H9 (cell line): ENCODE measurements at regions not wholly inside any gene's neighbourhood (a gene's known extent, or its start where the extent isn't known, plus 50 kb on each side); places are given as distances from the start of the nearest gene placed in this dataset.

Experiments used
- DNase-seq: peaks from one replicate; pipeline ENCODE4 v3.0.0-alpha.2; 2017
- H2AFZ ChIP-seq: one replicate; pipeline ENCODE4 v1.6.1; 2013; ENCODE audit warnings: mild to moderate bottlenecking, low read length, control low read depth, moderate library complexity
- H2AK5ac ChIP-seq: 2 replicates; pipeline ENCODE4 v1.6.1; 2013; ENCODE audit warnings: low read length, control low read depth, mixed read lengths; ENCODE audit not compliant: insufficient read length
- H2BK120ac ChIP-seq: one replicate; pipeline ENCODE4 v1.6.1; 2013; ENCODE audit warnings: low read depth, mild to moderate bottlenecking, low read length, control low read depth, inconsistent platforms; ENCODE audit not compliant: poor library complexity, severe bottlenecking
- H2BK12ac ChIP-seq: 2 replicates; pipeline ENCODE4 v1.6.1; 2013; ENCODE audit warnings: low read length, control low read depth, mixed read lengths, low read depth; ENCODE audit not compliant: insufficient read length
- H2BK15ac ChIP-seq: 2 replicates; pipeline ENCODE4 v1.6.1; 2013; ENCODE audit warnings: low read depth, low read length, control low read depth
- H2BK20ac ChIP-seq: one replicate; pipeline ENCODE4 v1.6.1; 2013; ENCODE audit warnings: low read depth, mild to moderate bottlenecking, low read length, control low read depth, inconsistent platforms; ENCODE audit not compliant: poor library complexity, severe bottlenecking
- H2BK5ac ChIP-seq: 2 replicates; pipeline ENCODE4 v1.6.1; 2013; ENCODE audit warnings: low read length, control low read depth, mixed read lengths; ENCODE audit not compliant: insufficient read length
- H3K14ac ChIP-seq: 2 replicates; pipeline ENCODE4 v1.6.1; 2013; ENCODE audit warnings: low read length, control low read depth; ENCODE audit not compliant: insufficient read depth
- H3K18ac ChIP-seq: 2 replicates; pipeline ENCODE4 v1.6.1; 2013; ENCODE audit warnings: low read depth, mild to moderate bottlenecking, mixed read lengths, low read length, control low read depth; ENCODE audit not compliant: insufficient read length
- H3K23ac ChIP-seq: 2 replicates; pipeline ENCODE4 v1.6.1; 2013; ENCODE audit warnings: low read length, control low read depth, mixed read lengths, low read depth; ENCODE audit not compliant: insufficient read length
- H3K23me2 ChIP-seq: 2 replicates; pipeline ENCODE4 v1.6.1; 2013; ENCODE audit warnings: low read depth, mild to moderate bottlenecking, mixed read lengths, low read length, control low read depth; ENCODE audit not compliant: insufficient read length, poor library complexity, severe bottlenecking
- H3K27ac ChIP-seq: 2 replicates; pipeline ENCODE4 v1.5.1; 2013; ENCODE audit warnings: low read length, control low read depth, mixed read lengths, low read depth; ENCODE audit not compliant: insufficient read length
- H3K27me3 ChIP-seq: 2 replicates; pipeline ENCODE4 v1.6.1; 2013; ENCODE audit warnings: low read length, control low read depth, inconsistent platforms; ENCODE audit not compliant: insufficient read depth
- H3K4ac ChIP-seq: 2 replicates; pipeline ENCODE4 v1.6.1; 2013; ENCODE audit warnings: low read depth, mild to moderate bottlenecking, control low read depth, inconsistent platforms, low read length, moderate library complexity
- H3K4me1 ChIP-seq: 2 replicates; pipeline ENCODE4 v1.6.1; 2013; ENCODE audit warnings: low read length, control low read depth, inconsistent platforms; ENCODE audit not compliant: insufficient read depth
- H3K4me2 ChIP-seq: 2 replicates; pipeline ENCODE4 v1.6.1; 2013; ENCODE audit warnings: low read length, control low read depth, mixed read lengths; ENCODE audit not compliant: insufficient read length, insufficient read depth
- H3K56ac ChIP-seq: 2 replicates; pipeline ENCODE4 v1.6.1; 2013; ENCODE audit warnings: low read depth, mild to moderate bottlenecking, mixed read lengths, low read length, control low read depth; ENCODE audit not compliant: insufficient read length
- H3K79me1 ChIP-seq: 2 replicates; pipeline ENCODE4 v1.6.1; 2013; ENCODE audit warnings: low read depth, mild to moderate bottlenecking, moderate library complexity, low read length, control low read depth, inconsistent platforms; ENCODE audit not compliant: insufficient read depth, poor library complexity, severe bottlenecking
- H3K79me2 ChIP-seq: 2 replicates; pipeline ENCODE4 v1.6.1; 2013; ENCODE audit warnings: low read length, control low read depth, inconsistent platforms; ENCODE audit not compliant: insufficient read depth
- H3K9ac ChIP-seq: 2 replicates; pipeline ENCODE4 v1.6.1; 2013; ENCODE audit warnings: low read length, control low read depth, mixed read lengths; ENCODE audit not compliant: insufficient read length; ENCODE audit errors: extremely low read depth
- H3K9me3 ChIP-seq: one replicate; pipeline ENCODE4 v1.6.1; 2013; ENCODE audit warnings: low read depth, low read length, inconsistent platforms; ENCODE audit not compliant: control insufficient read depth
- H3T11ph ChIP-seq: one replicate; pipeline ENCODE4 v1.6.1; 2013; ENCODE audit warnings: mild to moderate bottlenecking, low read length, control low read depth, inconsistent platforms
- H4K20me1 ChIP-seq: one replicate; pipeline ENCODE4 v1.6.1; 2013; ENCODE audit not compliant: control insufficient read depth, insufficient read length, insufficient read depth
- H4K5ac ChIP-seq: 2 replicates; pipeline ENCODE4 v1.6.1; 2013; ENCODE audit warnings: low read depth, mild to moderate bottlenecking, mixed read lengths, low read length, control low read depth; ENCODE audit not compliant: insufficient read length
- H4K8ac ChIP-seq: replicated peaks from 2 replicates; pipeline ENCODE4 v1.6.1; 2013; ENCODE audit warnings: low read length, control low read depth, mixed read lengths, low read depth; ENCODE audit not compliant: insufficient read length
- H4K91ac ChIP-seq: 2 replicates; pipeline ENCODE4 v1.6.1; 2013; ENCODE audit warnings: low read depth, mild to moderate bottlenecking, moderate library complexity, mixed read lengths, low read length, control low read depth; ENCODE audit not compliant: insufficient read length
- H3K27ac Mint-ChIP-seq, 3 experiments: 2 replicates in 2 of 3; 3 replicates in 1 of 3; pipeline ENCODE4 v1.8.0; 2020 to 2021; ENCODE audit warnings: mixed read lengths in 3 of 3, mild to moderate bottlenecking in 1 of 3, moderate library complexity in 1 of 3
- H3K27me3 Mint-ChIP-seq: 2 replicates; pipeline ENCODE4 v1.8.0; 2021; ENCODE audit warnings: low read depth, mild to moderate bottlenecking, moderate library complexity, mixed read lengths
- H3K36me3 Mint-ChIP-seq, 3 experiments: 2 replicates in 2 of 3; 3 replicates in 1 of 3; pipeline ENCODE4 v1.8.0; 2020 to 2021; ENCODE audit warnings: low read depth in 3 of 3, mixed read lengths in 3 of 3; ENCODE audit not compliant: insufficient read depth in 1 of 3
- H3K4me1 Mint-ChIP-seq, 2 experiments: 2 replicates each; pipeline ENCODE4 v1.8.0; 2020; ENCODE audit warnings: mixed read lengths in 2 of 2
- H3K4me3 Mint-ChIP-seq, 2 experiments: 2 replicates in 1 of 2; 3 replicates in 1 of 2; pipeline ENCODE4 v1.8.0; 2020 to 2021; ENCODE audit warnings: mild to moderate bottlenecking in 2 of 2, mixed read lengths in 2 of 2, moderate library complexity in 1 of 2
- H3K9me3 Mint-ChIP-seq, 2 experiments: 2 replicates in 1 of 2; 3 replicates in 1 of 2; pipeline ENCODE4 v1.8.0; 2020; ENCODE audit warnings: mild to moderate bottlenecking in 2 of 2, mixed read lengths in 2 of 2, moderate library complexity in 1 of 2
- WGBS: extraction: QIAGEN DNeasy Blood & Tissue Kit; methylation state at CpG from one replicate; pipeline ENCODE4 v1.1.7; 2013; ENCODE audit warnings: missing lambda C conversion rate, low lambda C conversion rate, mixed read lengths; ENCODE audit not compliant: insufficient read length; ENCODE audit errors: extremely low coverage; 5-methylcytosine and 5-hydroxymethylcytosine counted together
- TF ChIP-seq, protein P1 (sequence below): fragments of 200-600 bp; sonication (generic); conservative IDR thresholded peaks from 3 replicates; pipeline ENCODE4 v1.8.0; 2021; ENCODE audit warnings: antibody characterized with exemption, mild to moderate bottlenecking

DNA sequence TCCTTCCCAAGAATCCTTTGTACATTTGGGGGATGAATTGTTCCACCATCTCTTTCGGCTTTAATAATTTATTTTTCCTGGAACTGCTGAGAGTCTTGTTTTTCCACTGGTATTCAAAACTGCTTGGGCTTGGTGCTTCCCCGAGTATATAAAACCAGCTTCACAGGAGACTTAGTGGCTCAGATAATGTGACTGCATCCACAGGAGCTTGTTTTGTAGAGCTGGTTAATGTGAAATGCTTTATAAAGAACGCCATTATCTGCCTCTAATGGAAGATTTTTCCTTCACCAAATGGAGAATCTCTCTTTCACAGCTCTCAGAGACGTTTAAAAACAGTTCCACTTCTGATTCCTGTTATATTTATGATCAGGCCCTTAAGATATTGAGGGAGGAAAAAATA is 935.5 kb downstream of the RAB28 start:
- Histone ChIP-seq H3K23me2 (no peaks in the 10 kb centered on the region), H3K9me3 (no peaks in the 10 kb centered on the region), H4K8ac (no peak overlapping the region), H4K91ac (no peak overlapping the region), H3K23ac (no peak overlapping the region), H3K18ac (no peak overlapping the region), H3K27me3 (no peaks in the 10 kb centered on the region), H3K4me2 (no peak overlapping the region), H2BK12ac (no peak overlapping the region), H3K27ac (no peak overlapping the region), H2AK5ac (no peak overlapping the region), H4K20me1 (no peaks in the 10 kb centered on the region), H3K79me1 (no peaks in the 10 kb centered on the region), H3K14ac (no peak overlapping the region), H3K4me1 (no peaks in the 10 kb centered on the region), H3K4ac (no peak overlapping the region), H3K79me2 (no peaks in the 10 kb centered on the region), H2BK15ac (no peak overlapping the region), H2BK20ac (no peak overlapping the region), H3T11ph (no peak overlapping the region), H3K9ac (no peak overlapping the region), H2AFZ (no peak overlapping the region), H4K5ac (no peak overlapping the region), H2BK5ac (no peak overlapping the region), H2BK120ac (no peak overlapping the region), H3K56ac (no peak overlapping the region)
- TF ChIP-seq, protein P1, sequence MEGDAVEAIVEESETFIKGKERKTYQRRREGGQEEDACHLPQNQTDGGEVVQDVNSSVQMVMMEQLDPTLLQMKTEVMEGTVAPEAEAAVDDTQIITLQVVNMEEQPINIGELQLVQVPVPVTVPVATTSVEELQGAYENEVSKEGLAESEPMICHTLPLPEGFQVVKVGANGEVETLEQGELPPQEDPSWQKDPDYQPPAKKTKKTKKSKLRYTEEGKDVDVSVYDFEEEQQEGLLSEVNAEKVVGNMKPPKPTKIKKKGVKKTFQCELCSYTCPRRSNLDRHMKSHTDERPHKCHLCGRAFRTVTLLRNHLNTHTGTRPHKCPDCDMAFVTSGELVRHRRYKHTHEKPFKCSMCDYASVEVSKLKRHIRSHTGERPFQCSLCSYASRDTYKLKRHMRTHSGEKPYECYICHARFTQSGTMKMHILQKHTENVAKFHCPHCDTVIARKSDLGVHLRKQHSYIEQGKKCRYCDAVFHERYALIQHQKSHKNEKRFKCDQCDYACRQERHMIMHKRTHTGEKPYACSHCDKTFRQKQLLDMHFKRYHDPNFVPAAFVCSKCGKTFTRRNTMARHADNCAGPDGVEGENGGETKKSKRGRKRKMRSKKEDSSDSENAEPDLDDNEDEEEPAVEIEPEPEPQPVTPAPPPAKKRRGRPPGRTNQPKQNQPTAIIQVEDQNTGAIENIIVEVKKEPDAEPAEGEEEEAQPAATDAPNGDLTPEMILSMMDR, result no peak
- no peak overlapping the region for H3K4me3 Mint-ChIP-seq
- no peaks in the 10 kb centered on the region for H3K27me3 Mint-ChIP-seq
- no CpG with 5 or more reads among the region's 4 CpGs for WGBS
- peaks cover 8 to 10% of the 10 kb centered on the region in 2 experiments for H3K4me1 Mint-ChIP-seq
- H3K9me3 Mint-ChIP-seq, result peaks cover 0 to 2% of the 10 kb centered on the region in 2 experiments; a peak in 1 of 5 replicates
- DNase-seq, result no peak
- no peak overlapping the region for H3K27ac Mint-ChIP-seq
- H3K36me3 Mint-ChIP-seq, result peaks cover 0 to 3% (median 0%) of the 10 kb centered on the region in 3 experiments; a peak in 1 of 7 replicates
